K562 (cell line): ENCODE measurements at regions not wholly inside any gene's neighbourhood (a gene's known extent, or its start where the extent isn't known, plus 50 kb on each side); places are given as distances from the start of the nearest gene placed in this dataset.

Experiments
- ATAC-seq: fragments of 200-7000 bp; cut with Tn5 transposase; 3 replicates; pipeline ENCODE4 v1.9.1; 2020; ENCODE audit warnings: moderate library complexity
- BruUV-seq: library from RNA; stranded (reverse); fragments of 400-500 nt; replicated peaks from 2 replicates; lab custom pipeline; 2021; lab: Mats Ljungman, UMichigan
- CTCF ChIA-PET: fragments of 300-600 bp; formaldehyde crosslinking; extraction: SDS; loops from one replicate; lab custom pipeline; 2021; ENCODE audit warnings: low intra/inter-chr PET ratio; lab: Yijun Ruan, JAX
- POLR2A ChIA-PET: fragments of 300-600, 350-650 bp; sonication (Branson Sonifier 250); formaldehyde crosslinking; extraction: SDS; loops from one replicate; lab custom pipeline; 2021; ENCODE audit warnings: antibody characterized with exemption, inconsistent platforms; lab: Yijun Ruan, JAX
- DNase-seq, 4 experiments: peaks; one replicate each; pipeline versions ENCODE4 v3.0.0 to v3.0.0-alpha.2; 2011 to 2018; ENCODE audit warnings: low spot score in 3 of 4, mixed read lengths in 3 of 4; ENCODE audit errors: extremely low read depth in 1 of 4
- FAIRE-seq: peaks from 2 replicates; lab custom pipeline; 2011; peaks lifted over from hg19 to GRCh38; lab: Jason Lieb, UNC
- H2AFZ ChIP-seq: 2 replicates; pipeline ENCODE4 v1.6.0; 2011; ENCODE audit warnings: low read depth, low read length, control low read depth, inconsistent platforms
- H3K27ac ChIP-seq: fragments of 200-600 bp; 3 replicates; pipeline ENCODE4 v1.8.0; 2011; ENCODE audit warnings: low read depth, mild to moderate bottlenecking, control low read depth, inconsistent platforms, low read length, moderate library complexity, mixed read lengths; ENCODE audit errors: extremely low read depth
- H3K27me3 ChIP-seq, 2 experiments: fragments of 300-600 bp in 1 of 2; 2 replicates in 1 of 2; 3 replicates in 1 of 2; pipeline versions ENCODE4 v1.6.0 to v1.8.0; 2011; ENCODE audit warnings: inconsistent platforms in 2 of 2, low read length in 2 of 2, mild to moderate bottlenecking in 1 of 2, mixed read lengths in 1 of 2, moderate library complexity in 1 of 2; ENCODE audit not compliant: control insufficient read depth in 2 of 2, insufficient read depth in 2 of 2
- H3K36me3 ChIP-seq: fragments of 300-600 bp; 3 replicates; pipeline ENCODE4 v1.8.0; 2011; ENCODE audit warnings: mild to moderate bottlenecking, low read length, inconsistent platforms; ENCODE audit not compliant: control insufficient read depth, insufficient read depth
- H3K4me1 ChIP-seq, 2 experiments: fragments of 200-600 bp in 1 of 2; replicated peaks in 1 of 2; 2 replicates in 1 of 2; 3 replicates in 1 of 2; pipeline versions ENCODE4 v1.5.1 to v1.8.0; 2011; ENCODE audit warnings: inconsistent platforms in 2 of 2, low read length in 2 of 2, mild to moderate bottlenecking in 1 of 2, mixed read lengths in 1 of 2, moderate library complexity in 1 of 2; ENCODE audit not compliant: control insufficient read depth in 2 of 2, insufficient read depth in 2 of 2
- H3K4me2 ChIP-seq: 2 replicates; pipeline ENCODE4 v1.6.1; 2011; ENCODE audit warnings: low read length, control low read depth, inconsistent platforms, mixed read lengths; ENCODE audit not compliant: insufficient read depth
- H3K4me3 ChIP-seq: fragments of 200-600 bp; sonication (generic), shearing (Covaris generic); 2 replicates; pipeline ENCODE4 v1.5.1; 2016; ENCODE audit warnings: control low read depth, inconsistent platforms
- H3K79me2 ChIP-seq: fragments of 200-600 bp; 3 replicates; pipeline ENCODE4 v1.8.0; 2011; ENCODE audit warnings: low read length, inconsistent platforms; ENCODE audit not compliant: control insufficient read depth, insufficient read depth
- H3K9ac ChIP-seq, 2 experiments: 2 replicates each; pipeline versions ENCODE4 v1.6.0 to v1.6.1; 2011; ENCODE audit warnings: low read depth in 2 of 2, low read length in 2 of 2, control low read depth in 1 of 2, inconsistent platforms in 1 of 2, mild to moderate bottlenecking in 1 of 2, mixed read lengths in 1 of 2; ENCODE audit not compliant: insufficient read depth in 1 of 2
- H3K9me1 ChIP-seq: one replicate; pipeline ENCODE4 v1.6.0; 2011; ENCODE audit warnings: inconsistent platforms, mild to moderate bottlenecking, low read length, moderate library complexity; ENCODE audit not compliant: control insufficient read depth, insufficient read depth
- H3K9me3 ChIP-seq: replicated peaks from 2 replicates; pipeline ENCODE4 v1.5.1; 2011; ENCODE audit warnings: low read depth, low read length, inconsistent platforms; ENCODE audit not compliant: control insufficient read depth, insufficient read depth
- H4K20me1 ChIP-seq: replicated peaks from 2 replicates; pipeline ENCODE4 v1.6.1; 2011; ENCODE audit warnings: low read length, inconsistent platforms, mixed read lengths; ENCODE audit not compliant: control insufficient read depth, insufficient read depth
- DACH1 ChIP-seq: fragments of 450-650 bp; IDR thresholded peaks from 2 replicates; pipeline ENCODE4 v1.6.1; 2018; ENCODE audit not compliant: partially characterized antibody
- FOXK2 ChIP-seq, 2 experiments: fragments of 450-650 bp; IDR thresholded peaks in 1 of 2; conservative IDR thresholded peaks in 1 of 2; 2 replicates each; pipeline ENCODE4 v1.6.1; 2016; ENCODE audit warnings: low read depth in 2 of 2, mild to moderate bottlenecking in 1 of 2
- GTF2F1 ChIP-seq: IDR thresholded peaks from 2 replicates; pipeline ENCODE4 v1.6.1; 2011; ENCODE audit warnings: low read depth, low read length, improper control_type of control experiment
- MEF2D ChIP-seq: conservative IDR thresholded peaks from 2 replicates; pipeline ENCODE4 v1.6.1; 2016; ENCODE audit warnings: low read depth, missing genetic modification characterization, missing compliant biosample characterization
- PCBP2 ChIP-seq: fragments of 200-400 bp; formaldehyde crosslinking; IDR thresholded peaks from 2 replicates; pipeline ENCODE4 v1.6.1; 2018; ENCODE audit warnings: low read length, low read depth, mild to moderate bottlenecking, moderate library complexity; ENCODE audit not compliant: poor library complexity, severe bottlenecking
- PRMT5 ChIP-seq: sonication (generic); formaldehyde crosslinking; IDR thresholded peaks from 2 replicates; pipeline ENCODE4 v1.5.0; 2020; ENCODE audit warnings: missing genetic modification reagents
- SIN3A ChIP-seq, 2 experiments: fragments of 150-350 bp in 1 of 2; IDR thresholded peaks; 2 replicates each; pipeline ENCODE4 v1.6.1; 2011 to 2016; ENCODE audit warnings: borderline replicate concordance in 2 of 2, low read depth in 2 of 2, low read length in 2 of 2, mild to moderate bottlenecking in 2 of 2, moderate library complexity in 2 of 2; ENCODE audit not compliant: control insufficient read depth in 1 of 2
- XRCC5 ChIP-seq: fragments of 200-400 bp; formaldehyde crosslinking; IDR thresholded peaks from 2 replicates; pipeline ENCODE4 v1.6.1; 2017; ENCODE audit warnings: low read depth, mild to moderate bottlenecking, low read length
- ZBTB43 ChIP-seq: sonication (generic); formaldehyde crosslinking; IDR thresholded peaks from 2 replicates; pipeline ENCODE4 v1.8.0; 2023; ENCODE audit warnings: mild to moderate bottlenecking, missing genetic modification reagents
- ZNF431 ChIP-seq: sonication (generic); formaldehyde crosslinking; IDR thresholded peaks from 2 replicates; pipeline ENCODE4 v1.8.0; 2022; ENCODE audit warnings: mild to moderate bottlenecking, missing genetic modification reagents
- ZNF79 ChIP-seq: fragments of 250-450 bp; sonication (Bioruptor Pico); IDR thresholded peaks from 2 replicates; pipeline ENCODE4 v1.4.0; 2020; ENCODE audit warnings: low read depth, mild to moderate bottlenecking, moderate library complexity
- in situ Hi-C: fragments of 300-500 bp; cut with MboI; formaldehyde crosslinking; loops from 4 replicates; pipeline ENCODE4 v1.15.0; 2018; ENCODE audit warnings: inconsistent platforms, mixed read lengths
- intact Hi-C: fragments of 100-400 bp; cut with micrococcal nuclease; formaldehyde crosslinking; loops from 2 replicates; pipeline ENCODE4 v1.14.2; 2022

- CTCF ChIA-PET: no interaction called here
- H3K4me3 ChIP-seq: no peak overlapping the region
These were observed 553.1 kb upstream of the CBLB start for GRCh38 chr3:106421909-106422308.

More at GRCh38 chr3:106421909-106422308, 553.1 kb upstream of the CBLB start:
- H3K36me3 ChIP-seq: no peaks in the 10 kb centered on the region
- no peaks in the 10 kb centered on the region for H3K4me1 ChIP-seq
- ATAC-seq: no peak
- H3K79me2 ChIP-seq: no peaks in the 10 kb centered on the region
- H4K20me1 ChIP-seq: no peaks in the 10 kb centered on the region
- H3K9me3 ChIP-seq: no peaks in the 10 kb centered on the region
- no peak for FAIRE-seq
- intact Hi-C loops (no loop called here), in situ Hi-C loops (no loop called here)
- H3K9ac ChIP-seq: no peak overlapping the region
- H3K27ac ChIP-seq: no peak overlapping the region
- BruUV-seq: no TSS peak
- no peaks in the 10 kb centered on the region for H3K27me3 ChIP-seq
- TF ChIP-seq ZNF431 (CRISPR knock-in tag): no peak
- TF ChIP-seq GTF2F1: no peak
- TF ChIP-seq ZNF79 (CRISPR knock-in tag): no peak
- no peak for TF ChIP-seq PRMT5 (CRISPR knock-in tag)
- no peak for TF ChIP-seq MEF2D
- TF ChIP-seq ZBTB43 (CRISPR knock-in tag): no peak
- TF ChIP-seq FOXK2 (conservative IDR thresholded peaks at IDR 0.05 in 1 of 2, IDR thresholded peaks at IDR 0.05 in 1 of 2; ENCODE audit: low read depth in 2 of 2): no peak
- no peak for TF ChIP-seq SIN3A (IDR thresholded peaks at IDR 0.05; ENCODE audit: borderline replicate concordance in 2 of 2, control insufficient read depth in 1 of 2, low read depth in 2 of 2, low read length in 2 of 2)
- TF ChIP-seq DACH1: no peak
- no peak for TF ChIP-seq PCBP2
- no peak for TF ChIP-seq XRCC5
- no peak overlapping the region for H3K4me2 ChIP-seq
- no peak for DNase-seq
- POLR2A ChIA-PET: no interaction called here
- no peaks in the 10 kb centered on the region for H3K9me1 ChIP-seq
- no peak overlapping the region for H2AFZ ChIP-seq
